NCI-H446 (cell line): ENCODE measurements at regions not wholly inside any gene's neighbourhood (a gene's known extent, or its start where the extent isn't known, plus 50 kb on each side); places are given as distances from the start of the nearest gene placed in this dataset.
"Not testable (repeated sequence)": the region's sequence is repeated elsewhere in the genome, so short reads cannot be mapped to it uniquely, and the experiment has no call there.

Experiments
- DNase-seq, 2 experiments: peaks; one replicate each; lab custom pipeline; 2025; lab: John Stamatoyannopoulos, UW

DNA sequence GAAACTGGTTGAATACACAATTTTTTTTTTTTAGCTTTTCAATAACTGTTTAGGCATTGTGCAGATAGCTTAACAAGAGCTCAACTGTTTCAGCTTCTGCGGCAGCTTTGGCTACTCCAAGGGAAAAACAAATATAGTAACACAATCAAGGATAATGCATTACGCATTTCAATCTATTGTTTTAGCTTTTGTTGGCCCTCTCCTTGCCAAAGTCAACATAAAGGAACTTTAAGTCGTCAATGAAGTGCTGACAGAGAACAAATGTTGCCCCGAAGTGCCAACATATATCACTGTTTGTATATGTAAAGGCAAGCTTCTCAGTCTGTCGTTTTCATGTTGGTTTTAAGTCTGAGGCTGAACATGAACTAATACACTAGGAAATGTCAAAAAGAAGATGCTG lies 1087.4 kb upstream of the FLRT2 start:
- no peak for DNase-seq

DNA sequence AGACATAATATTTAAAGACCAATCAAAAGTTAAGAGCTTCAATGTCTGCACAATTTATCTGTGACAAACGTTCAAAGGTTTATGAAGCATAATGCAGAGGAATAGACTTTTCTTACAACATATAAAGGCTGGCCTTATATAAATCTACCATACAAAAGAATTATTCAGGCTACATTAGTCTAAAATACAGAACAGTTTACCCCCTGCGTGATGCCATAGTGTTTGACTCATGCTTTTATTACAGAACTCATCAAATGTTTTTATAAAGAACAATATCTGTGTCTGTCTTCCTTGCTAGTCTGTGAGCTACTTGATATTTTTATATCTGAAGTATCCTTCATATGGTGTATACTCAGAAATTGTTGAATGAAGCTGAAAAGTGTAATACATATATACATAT lies 1084.5 kb upstream of the FLRT2 start:
- DNase-seq: no peak

DNA sequence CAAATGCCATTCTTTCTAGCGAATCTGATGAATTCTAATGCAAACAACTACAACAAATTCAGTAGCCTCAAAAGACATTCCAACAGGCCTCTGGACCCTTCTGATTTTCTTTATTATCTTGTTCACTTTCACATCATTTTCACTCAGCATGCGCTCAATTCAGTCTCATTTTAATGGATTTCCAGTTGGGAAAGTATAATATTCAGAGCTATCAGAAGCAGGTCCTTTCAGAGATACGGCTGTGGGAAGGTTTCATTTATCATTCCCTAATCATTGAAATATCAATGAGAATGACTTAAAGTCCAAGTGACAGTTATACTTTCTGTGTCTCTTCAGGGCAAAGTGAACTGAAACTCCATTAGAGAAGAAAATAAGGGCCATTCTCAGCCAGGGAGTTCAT lies 1083.7 kb upstream of the FLRT2 start:
- DNase-seq: no peak

DNA sequence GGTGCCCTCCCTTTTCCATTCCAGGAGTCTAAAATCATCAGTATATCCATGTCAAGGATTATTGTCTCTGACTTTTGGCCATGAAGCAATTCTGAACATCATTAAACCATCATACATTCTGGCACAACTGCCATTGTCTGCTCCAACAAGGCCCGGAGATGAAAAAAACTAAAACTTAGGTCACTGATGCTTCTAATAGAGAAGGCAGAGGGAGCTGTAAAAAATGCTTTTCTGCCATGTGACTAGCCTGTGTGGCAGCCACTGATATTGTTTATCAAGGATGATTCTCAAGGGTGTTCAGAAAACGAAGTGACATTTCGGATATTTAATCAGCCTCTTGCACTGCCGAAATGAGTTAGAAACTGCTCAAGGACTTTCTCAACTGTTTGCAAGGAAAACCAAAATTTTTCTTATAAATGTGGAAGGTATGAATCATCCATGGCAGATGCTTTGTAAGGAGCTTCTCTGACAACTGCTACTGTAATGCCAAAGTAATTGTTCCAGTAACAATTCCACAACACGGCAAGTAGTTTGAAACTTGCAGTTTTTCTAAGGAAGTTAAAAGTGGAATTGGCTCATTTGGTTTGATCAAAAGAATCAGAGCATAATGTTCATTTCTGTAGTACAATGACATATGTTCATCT lies 1076.5 kb upstream of the FLRT2 start:
- no peak for DNase-seq

DNA sequence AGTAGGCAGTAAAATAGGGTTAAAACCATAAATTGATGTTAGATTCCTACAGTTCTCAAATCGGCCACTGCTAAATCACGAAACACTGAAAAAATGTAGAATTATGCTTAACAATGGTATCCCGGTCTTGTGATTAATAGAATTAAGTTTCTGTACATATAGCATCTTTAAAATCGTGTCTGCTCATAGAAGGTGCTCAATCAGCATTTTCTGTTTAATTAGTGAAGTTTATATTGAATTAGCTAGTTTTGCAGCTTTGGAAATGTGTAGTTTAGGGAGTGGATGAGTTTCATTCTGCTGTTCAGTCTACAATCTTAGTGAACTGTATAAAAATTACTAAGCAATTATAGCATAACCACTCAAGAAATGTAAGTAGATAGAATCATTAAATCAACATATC lies 1075.8 kb upstream of the FLRT2 start:
- DNase-seq: no peak

DNA sequence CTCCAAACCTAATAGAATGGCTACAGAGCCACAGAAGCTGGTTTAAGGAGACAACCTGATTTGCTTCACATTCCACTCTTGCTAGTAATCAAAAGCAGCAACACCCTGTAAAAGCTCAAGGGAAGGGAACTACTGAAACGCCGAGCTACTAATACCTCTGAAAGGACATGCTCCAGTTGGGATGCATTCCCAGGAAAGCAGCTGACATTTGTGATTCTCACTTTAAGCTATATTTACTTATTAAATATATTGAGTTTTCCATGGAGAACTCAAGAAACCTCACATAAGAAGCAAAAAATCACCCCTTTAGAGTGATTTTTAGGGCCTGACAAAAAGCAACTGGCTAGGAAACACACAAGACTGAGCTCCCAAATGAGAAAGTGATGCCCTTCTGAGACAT lies 1073.0 kb upstream of the FLRT2 start:
- no peak for DNase-seq

DNA sequence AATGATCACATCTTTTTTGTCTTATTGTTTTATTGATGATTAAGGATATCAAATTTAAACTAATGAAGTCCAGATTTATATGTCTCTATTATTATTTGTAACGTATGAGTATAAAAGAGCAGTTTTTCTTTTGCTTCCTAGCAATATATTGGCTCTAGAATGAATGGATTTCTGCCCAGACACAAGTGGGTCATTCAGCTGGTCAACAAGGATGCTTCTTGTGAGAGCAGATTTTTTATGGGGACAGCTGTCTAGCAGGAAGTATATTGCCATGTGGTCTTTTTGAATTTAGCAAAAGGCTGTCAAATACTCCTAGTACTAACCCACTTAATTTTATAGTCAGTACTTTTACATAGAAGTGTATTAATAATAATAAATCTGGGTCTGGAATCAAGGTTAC lies 1071.1 kb upstream of the FLRT2 start:
- DNase-seq: no peak

DNA sequence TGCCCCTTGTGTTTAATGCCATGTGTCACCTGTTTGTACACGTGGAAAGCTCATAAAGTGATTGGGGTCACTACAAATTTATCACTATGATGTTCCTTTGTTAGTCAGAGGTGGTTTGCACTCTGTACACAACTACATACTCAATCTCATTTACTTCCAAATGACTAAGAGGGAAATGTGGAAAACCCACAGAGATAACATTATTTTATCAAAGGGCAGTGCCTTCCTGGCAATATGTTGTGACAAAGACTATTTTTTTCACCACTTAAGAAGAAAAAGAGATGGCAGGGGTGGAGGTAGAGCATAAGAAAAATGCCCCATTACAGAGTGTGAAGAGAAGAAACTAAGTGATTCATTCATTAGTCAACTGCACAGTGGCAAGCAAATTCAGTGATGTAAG lies 1064.1 kb upstream of the FLRT2 start:
- no peak for DNase-seq

DNA sequence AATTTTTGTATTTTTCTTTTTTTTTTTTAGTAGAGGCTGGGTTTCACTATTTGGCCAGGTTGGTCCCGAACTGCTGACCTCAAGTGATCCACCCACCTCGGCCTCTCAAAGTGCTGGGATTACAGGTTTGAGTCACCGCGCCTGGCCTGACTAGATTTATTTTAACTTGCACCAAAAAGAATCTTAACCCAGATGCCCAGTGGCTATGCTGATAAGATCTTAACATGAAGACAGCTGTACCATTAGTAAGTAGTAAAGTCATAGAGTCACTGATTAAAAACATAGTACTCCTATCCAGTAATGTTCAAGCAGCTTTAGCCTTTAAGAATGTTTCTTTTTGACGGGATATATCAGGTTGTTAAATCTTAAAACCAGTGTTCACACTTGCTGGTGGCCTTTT lies 1061.8 kb upstream of the FLRT2 start:
- no peak for DNase-seq

DNA sequence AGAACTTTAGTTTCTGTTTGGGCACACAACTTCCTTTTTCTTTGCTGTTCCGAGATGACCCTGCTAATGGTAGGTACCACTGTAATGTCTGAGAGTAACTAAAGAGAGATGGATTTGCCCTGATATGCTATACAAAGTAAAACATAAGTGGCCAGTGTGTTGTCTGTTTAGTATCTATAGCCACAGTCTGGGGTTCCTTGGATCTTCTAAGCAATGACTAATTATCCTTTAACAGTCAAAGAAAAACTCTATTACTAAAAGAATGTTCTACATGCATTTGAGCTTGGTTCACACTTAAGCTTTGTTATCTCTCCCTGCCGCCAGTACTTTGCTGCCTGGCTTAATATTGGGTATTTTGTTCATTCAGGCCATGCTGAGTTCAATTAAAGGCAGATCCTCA lies 1051.9 kb upstream of the FLRT2 start:
- no peak for DNase-seq

DNA sequence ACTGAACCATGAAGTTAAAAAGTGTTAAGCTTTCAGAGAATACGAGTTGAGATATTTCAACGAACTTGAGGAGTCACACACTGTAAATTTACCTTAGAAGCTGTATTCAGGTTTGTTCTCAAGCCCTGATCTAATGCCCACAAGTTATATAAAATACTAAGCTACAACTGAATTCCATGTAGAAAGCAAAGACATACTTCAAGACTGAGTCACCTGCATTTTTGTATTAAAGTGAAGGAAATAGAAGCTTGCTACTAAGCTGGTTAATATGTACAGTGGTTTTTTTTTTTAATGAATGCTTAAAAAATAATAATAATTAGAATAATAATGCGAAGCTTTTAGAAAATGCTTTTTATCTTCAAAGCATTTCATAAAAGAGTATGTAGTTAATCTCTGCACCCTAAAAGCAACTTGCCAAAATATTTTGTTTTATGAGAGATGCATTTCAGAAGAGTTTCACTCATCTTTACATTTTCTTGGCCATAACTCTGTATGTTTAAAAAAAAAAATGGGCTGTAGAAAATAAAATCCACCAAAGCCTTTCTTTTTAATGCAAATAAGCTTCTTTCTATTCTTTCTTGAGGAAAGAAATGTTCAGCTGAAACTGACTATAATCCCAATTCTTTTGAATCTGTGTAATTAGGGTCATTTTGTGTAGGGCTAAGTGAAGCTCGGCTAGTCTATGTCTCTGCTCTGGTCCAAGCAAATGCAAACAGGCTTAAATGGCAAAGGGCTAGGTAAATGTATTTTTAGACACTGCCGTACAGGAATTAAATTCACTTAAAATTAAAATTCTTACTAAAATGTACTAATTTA lies 1047.5 kb upstream of the FLRT2 start:
- DNase-seq: no peak

DNA sequence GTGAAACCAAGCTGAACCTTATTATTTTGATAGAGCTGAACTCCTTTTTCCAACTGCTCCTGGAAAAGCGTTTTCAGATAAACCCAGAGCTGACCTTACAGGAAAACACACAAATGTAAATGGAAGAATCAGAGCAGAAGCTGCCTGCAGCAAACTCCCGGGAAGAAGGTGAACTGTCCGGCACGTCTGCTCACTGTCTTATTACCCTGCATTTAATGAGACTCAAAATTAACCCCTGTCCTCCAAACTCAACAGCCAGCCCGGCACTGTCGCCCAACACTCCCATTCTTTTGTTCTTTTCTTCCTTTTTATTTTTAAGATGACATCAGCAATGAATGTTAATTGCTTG lies 1046.9 kb upstream of the FLRT2 start:
- no peak for DNase-seq

DNA sequence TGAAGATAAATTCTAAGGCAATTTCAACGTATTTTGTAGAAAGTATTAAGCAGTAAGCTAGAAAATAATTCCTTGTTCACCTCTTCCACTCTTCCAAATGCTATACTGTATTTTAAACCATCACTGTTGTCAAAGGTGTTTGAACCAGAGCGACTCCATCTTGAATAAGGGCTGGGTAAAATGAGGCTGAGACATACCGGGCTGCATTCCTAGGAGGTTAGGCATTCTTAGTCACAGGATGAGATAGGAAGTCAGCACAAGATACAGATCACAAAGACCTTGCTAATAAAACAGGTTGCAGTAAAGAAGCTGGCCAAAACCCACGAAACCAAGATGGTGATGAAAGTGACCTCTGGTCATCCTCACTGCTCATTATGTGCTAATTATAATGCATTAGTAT lies 1045.7 kb upstream of the FLRT2 start:
- DNase-seq: not testable (repeated sequence)

DNA sequence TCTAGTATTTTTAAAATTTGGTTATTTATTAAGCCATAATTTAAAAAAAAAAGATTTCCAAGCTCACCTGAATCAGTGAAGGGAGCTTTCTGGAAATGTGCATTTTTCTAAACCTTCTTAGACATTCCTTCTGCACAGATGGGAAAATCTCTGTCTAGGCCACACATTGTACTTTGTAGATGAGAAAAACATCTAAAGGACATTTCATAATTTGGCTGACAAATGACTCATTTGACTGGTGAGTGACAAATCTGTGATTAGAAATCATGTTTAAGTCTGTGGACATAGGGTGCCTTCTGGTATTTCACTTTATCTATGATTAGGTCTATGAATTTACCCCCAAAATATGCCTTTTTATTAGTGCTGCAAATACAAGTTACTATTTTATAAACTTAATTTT lies 1044.9 kb upstream of the FLRT2 start:
- DNase-seq: no peak

DNA sequence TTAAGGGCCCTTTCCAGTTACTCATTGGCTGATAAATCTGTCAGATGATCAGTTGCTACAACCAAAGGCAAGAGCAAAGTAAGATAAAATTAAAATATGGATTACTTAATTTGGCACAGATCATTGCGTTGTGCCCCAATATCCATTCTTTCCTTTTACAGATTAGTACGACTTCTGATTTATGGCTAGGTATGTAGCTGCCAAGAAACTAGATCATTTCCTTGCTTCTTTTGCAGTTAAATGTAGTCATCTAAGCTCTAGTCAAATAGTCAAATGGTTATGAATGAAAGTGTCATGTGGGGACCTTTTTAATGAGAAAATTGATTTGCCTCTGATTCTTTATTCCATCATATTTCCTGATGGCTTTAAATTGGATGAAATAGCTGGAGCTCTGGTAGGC lies 1039.9 kb upstream of the FLRT2 start:
- DNase-seq: no peak

DNA sequence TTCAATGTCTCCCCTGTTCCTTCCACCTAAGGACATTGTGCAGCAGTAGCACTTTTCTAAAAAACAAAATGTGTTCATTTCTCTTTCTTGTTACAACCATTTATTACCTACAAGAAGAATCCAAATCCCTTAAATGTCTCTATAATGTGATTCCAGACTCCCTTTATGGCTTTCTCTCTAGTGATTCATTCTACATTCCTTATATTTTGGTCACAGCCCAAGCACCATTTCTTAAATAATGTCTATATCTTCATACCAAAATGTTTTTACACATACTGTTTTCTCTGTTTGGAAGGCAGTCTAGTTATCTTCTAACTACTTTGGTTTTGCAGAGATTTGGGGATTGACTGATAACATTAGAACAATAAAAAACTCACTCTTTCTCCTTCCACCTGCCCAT lies 1037.3 kb upstream of the FLRT2 start:
- DNase-seq: no peak

DNA sequence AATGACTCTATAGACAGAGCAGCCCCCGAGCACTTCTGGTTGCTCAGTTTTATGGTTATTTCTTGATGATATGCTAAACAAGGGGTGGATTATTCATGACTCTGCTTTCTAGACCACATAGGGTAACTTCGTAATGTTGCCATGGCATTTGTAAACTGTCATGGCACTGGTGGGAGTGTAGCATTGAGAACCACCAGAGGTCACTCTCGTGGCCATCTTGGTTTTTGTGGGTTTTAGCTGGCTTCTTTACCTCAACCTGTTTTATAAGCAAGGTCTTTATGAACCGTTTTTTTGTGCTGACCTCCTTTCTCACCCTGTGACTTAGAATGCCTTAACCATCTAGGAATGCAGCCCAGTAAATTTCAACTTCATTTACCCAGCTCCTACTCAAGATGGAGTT lies 1036.2 kb upstream of the FLRT2 start:
- no peak for DNase-seq

DNA sequence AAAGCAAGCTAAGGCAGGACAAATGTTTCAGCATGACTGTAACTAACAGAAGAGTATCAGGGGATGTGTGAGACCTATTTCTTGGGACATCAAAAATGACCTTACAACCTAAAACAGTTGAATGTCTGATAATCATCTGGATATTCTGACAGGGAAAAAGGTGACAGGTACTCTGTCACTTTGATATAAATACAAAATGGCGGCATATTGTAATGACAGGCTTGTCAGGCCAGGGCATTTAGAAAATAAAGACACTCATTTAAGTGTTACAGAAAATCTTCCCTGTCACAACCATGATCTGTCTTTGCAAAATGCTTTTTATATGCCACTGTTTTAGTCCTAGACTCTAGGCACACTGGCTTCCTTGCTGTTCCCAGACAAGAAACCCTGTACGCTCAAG lies 1033.3 kb upstream of the FLRT2 start:
- DNase-seq: no peak

DNA sequence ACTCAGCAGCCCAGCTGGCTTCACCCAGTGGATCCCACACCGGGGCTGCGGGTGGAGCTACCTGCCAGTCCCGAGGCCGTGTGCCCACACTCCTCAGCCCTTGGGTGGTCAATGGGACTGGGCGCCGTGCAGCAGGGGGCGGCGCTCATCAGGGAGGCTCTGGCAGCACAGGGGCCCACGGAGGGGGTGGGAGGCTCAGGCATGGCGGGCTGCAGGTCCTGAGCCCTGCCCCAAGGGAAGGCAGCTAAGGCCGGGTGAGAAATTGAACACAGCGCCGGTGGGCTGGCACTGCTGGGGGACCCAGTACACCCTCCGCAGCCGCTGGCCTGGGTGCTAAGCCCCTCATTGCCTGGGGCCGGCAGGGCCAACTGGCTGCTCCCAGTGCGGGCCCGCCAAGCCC lies 1017.1 kb upstream of the FLRT2 start:
- DNase-seq: not testable (repeated sequence)

DNA sequence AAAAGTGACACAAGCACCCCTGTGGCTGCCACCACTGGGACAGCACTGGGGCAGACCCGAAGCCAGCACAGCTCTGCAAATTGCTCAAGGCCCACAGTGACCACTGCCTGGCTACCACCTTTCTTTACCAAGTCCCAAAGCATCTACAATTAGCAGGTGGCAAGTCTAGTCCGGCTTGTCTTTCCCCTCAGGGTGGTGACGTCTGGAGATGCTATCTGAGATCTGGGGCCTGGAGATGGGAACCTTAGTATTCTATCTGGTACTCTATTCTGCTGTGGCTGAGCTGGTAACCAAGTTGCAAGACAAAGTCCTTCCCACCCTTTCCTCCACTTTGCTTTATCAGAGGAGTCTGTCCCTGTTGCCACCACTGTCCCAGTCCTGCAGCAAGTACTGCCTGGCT lies 1010.1 kb upstream of the FLRT2 start:
- no peak for DNase-seq

DNA sequence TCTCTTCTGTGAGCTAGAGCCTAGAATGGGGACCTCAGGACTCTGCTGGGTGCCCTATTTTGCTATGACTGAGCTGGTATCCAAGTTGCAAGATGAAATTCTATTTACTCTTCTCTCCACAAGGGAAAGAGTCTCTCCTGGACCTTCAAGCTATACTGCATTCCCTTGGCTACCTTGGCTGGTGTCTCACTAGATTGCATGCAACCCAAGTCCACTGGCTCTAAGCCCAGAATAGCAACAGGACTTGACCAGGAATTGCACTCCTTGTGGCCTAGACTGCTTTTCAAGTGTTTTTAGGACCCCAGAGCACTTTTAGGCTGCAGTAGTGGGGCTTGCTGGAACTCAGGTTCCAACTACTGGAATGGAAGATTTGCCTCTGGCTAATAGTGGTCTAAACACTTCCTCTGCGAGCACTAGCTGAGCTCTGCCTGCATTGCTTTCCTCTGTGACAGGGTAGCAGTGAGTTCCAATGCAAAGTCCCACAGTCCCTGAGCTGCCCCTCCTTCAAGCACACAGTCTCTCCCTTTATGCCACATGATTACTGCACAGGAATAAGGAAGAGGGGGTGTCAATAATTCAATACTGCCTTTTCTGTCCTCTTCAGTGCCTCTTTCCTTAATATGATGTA lies 1009.1 kb upstream of the FLRT2 start:
- no peak for DNase-seq

DNA sequence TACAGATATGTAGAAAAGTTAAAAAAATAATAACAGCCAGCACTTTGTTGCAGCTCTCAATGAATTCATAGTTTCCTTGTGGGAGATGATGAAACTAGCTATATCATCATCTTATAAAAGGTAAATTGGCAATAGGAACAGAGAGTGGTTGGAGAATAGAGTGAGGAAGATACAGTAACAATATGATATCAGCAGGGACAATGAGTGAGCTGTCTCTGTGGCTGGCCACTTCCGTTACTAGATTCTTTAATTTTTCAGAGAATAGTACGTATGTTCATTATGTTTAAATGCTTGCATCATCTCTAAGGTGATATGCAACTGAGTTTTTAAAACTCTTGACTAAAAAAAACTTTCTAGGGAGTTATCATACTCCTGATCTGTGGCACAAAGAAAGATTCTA lies 1006.2 kb upstream of the FLRT2 start:
- no peak for DNase-seq

DNA sequence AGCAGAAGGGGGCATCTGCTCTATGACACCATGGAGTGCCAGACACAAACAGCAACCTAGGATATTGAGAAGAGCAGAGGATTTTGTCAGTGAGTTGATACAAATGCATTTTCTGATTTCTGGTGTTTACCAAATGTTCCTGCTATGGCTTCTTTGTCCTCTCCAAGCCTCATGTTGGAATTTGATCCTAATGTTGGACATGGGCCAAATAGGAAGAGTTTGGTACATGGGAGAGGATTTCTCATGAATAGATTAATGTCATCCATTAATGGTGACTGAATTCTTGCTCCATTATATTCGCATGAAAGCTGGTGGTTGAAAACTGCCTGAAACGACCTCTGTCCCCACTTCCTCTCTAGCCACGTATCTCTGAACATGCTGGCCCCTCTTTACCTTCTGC lies 1002.2 kb upstream of the FLRT2 start:
- no peak for DNase-seq

DNA sequence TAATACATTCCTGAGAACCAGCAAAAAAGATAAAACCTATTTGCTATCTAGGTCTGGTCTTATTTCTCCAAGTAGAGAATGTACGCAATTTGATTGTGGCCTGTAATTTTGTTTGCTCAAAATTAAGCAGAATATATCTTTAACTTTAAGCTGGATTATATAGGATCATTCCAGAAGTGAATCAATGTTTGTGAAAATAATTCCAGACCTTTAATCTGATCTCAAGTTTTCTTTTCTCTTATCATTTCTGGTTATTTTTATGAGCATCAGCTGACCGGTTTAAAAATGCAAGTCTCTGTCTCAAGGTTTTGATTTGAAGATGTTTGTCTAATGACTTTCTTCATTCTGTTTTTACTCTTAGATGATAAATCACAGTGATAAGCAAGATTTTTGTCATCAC lies 997.9 kb upstream of the FLRT2 start:
- DNase-seq: no peak
